Smooth muscle cell (in vitro differentiated cells): ENCODE measurements at regions not wholly inside any gene's neighbourhood (a gene's known extent, or its start where the extent isn't known, plus 50 kb on each side); places are given as distances from the start of the nearest gene placed in this dataset.

Experiments used
- DNase-seq: peaks from one replicate; lab custom pipeline; 2025; ENCODE audit not compliant: unreplicated experiment; lab: John Stamatoyannopoulos, UW
- H2AFZ ChIP-seq: fragments of 200-600 bp; sonication (generic); 2 replicates; pipeline ENCODE4 v1.6.0; 2016; ENCODE audit warnings: antibody characterized with exemption, low read depth, mild to moderate bottlenecking
- H3F3A ChIP-seq: fragments of 200-600 bp; sonication (generic); 2 replicates; pipeline ENCODE4 v1.6.0; 2017; ENCODE audit warnings: antibody characterized with exemption, low read depth
- H3K27ac ChIP-seq: fragments of 200-600 bp; sonication (generic); 2 replicates; pipeline ENCODE4 v1.5.1; 2016; ENCODE audit warnings: low read depth, mild to moderate bottlenecking
- H3K27me3 ChIP-seq: fragments of 200-600 bp; sonication (generic); 2 replicates; pipeline ENCODE4 v1.6.1; 2016; ENCODE audit warnings: low read depth, mild to moderate bottlenecking
- H3K36me3 ChIP-seq: fragments of 200-600 bp; sonication (generic); 2 replicates; pipeline ENCODE4 v1.5.1; 2016; ENCODE audit warnings: low read depth
- H3K4me1 ChIP-seq: fragments of 200-600 bp; sonication (generic); 2 replicates; pipeline ENCODE4 v1.5.1; 2016; ENCODE audit warnings: low read depth
- H3K4me2 ChIP-seq: fragments of 200-600 bp; sonication (generic); 2 replicates; pipeline ENCODE4 v1.6.0; 2016; ENCODE audit warnings: mild to moderate bottlenecking
- H3K4me3 ChIP-seq: fragments of 200-600 bp; sonication (generic); 2 replicates; pipeline ENCODE4 v1.5.1; 2016; ENCODE audit warnings: mild to moderate bottlenecking
- H3K79me2 ChIP-seq: fragments of 200-600 bp; sonication (generic); 2 replicates; pipeline ENCODE4 v1.6.0; 2016; ENCODE audit warnings: low read depth, mild to moderate bottlenecking
- H3K9ac ChIP-seq: fragments of 200-600 bp; sonication (generic); 2 replicates; pipeline ENCODE4 v1.6.0; 2016; ENCODE audit warnings: low read depth
- H3K9me3 ChIP-seq: fragments of 200-600 bp; sonication (generic); replicated peaks from 2 replicates; pipeline ENCODE4 v1.5.1; 2016; ENCODE audit warnings: low read depth
- H4K20me1 ChIP-seq: fragments of 200-600 bp; sonication (generic); 2 replicates; pipeline ENCODE4 v1.6.0; 2016; ENCODE audit warnings: low read depth
- CTCF ChIP-seq: fragments of 200-600 bp; sonication (generic); IDR thresholded peaks from 2 replicates; pipeline ENCODE4 v1.5.1; 2017; ENCODE audit warnings: borderline replicate concordance, mild to moderate bottlenecking, antibody characterized with exemption; ENCODE audit not compliant: insufficient read depth, poor library complexity, severe bottlenecking
- WGBS: methylation state at CpG from one replicate; pipeline ENCODE4 v1.1.7; 2016; ENCODE audit warnings: low lambda C conversion rate; 5-methylcytosine and 5-hydroxymethylcytosine counted together

- 90% methylated on average over 3 of the region's 3 CpGs for WGBS
- H3K9ac ChIP-seq, result no peak overlapping the region
- TF ChIP-seq CTCF, result no peak
- no peak overlapping the region for H3K4me3 ChIP-seq
- H3K4me1 ChIP-seq, result no peaks in the 10 kb centered on the region
- H3K9me3 ChIP-seq, result no peaks in the 10 kb centered on the region
- no peaks in the 10 kb centered on the region for H3K27me3 ChIP-seq
- H4K20me1 ChIP-seq, result no peaks in the 10 kb centered on the region
- no peaks in the 10 kb centered on the region for H3K36me3 ChIP-seq
- H3K79me2 ChIP-seq, result no peaks in the 10 kb centered on the region
- H3K27ac ChIP-seq, result no peak overlapping the region
- no peak overlapping the region for H3K4me2 ChIP-seq
- no peaks in the 10 kb centered on the region for H3F3A ChIP-seq
- DNase-seq, result no peak
- H2AFZ ChIP-seq, result no peak overlapping the region
Observed at GRCh38 chr5:68641211-68641610, 425.7 kb downstream of the PIK3R1 start.

DNA sequence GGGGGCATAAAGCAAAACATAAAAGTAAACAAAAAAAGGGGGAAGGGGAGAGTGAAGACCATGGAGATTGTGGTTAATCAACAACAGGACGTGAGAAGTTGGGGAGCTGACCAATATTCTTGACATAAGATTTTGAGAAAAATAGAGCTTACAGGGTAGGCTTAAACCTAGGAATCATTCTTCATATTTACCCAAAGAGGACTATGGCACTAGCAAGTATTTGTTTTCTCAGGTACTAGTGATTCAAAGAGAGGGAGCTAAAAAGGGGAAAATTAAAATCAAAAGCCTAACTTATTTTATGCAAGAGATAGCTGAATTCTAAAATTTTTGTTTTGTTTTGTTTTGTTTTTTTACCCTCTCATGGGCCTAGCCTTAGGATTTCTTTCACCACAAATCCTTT lies 427.5 kb downstream of the PIK3R1 start:
- no peak for DNase-seq
- Histone ChIP-seq H2AFZ (no peak overlapping the region), H3K4me2 (no peak overlapping the region), H3K79me2 (no peaks in the 10 kb centered on the region), H3K27ac (no peak overlapping the region), H3K9ac (no peak overlapping the region), H3K27me3 (no peaks in the 10 kb centered on the region), H3K9me3 (no peaks in the 10 kb centered on the region), H3K4me1 (no peaks in the 10 kb centered on the region), H3K4me3 (no peak overlapping the region), H3K36me3 (no peaks in the 10 kb centered on the region), H3F3A (no peaks in the 10 kb centered on the region), H4K20me1 (no peaks in the 10 kb centered on the region)
- no peak for TF ChIP-seq CTCF
- WGBS, result 0% methylated on average over 1 of the region's 1 CpG

GRCh38 chr5:68644971-68645370 lies 429.4 kb downstream of the PIK3R1 start:
- Histone ChIP-seq H3K4me1 (no peaks in the 10 kb centered on the region), H3K4me2 (no peak overlapping the region), H3F3A (no peaks in the 10 kb centered on the region), H3K9me3 (no peaks in the 10 kb centered on the region), H4K20me1 (no peaks in the 10 kb centered on the region), H3K9ac (no peak overlapping the region), H2AFZ (no peak overlapping the region), H3K36me3 (no peaks in the 10 kb centered on the region), H3K79me2 (no peaks in the 10 kb centered on the region), H3K27me3 (no peaks in the 10 kb centered on the region), H3K4me3 (no peak overlapping the region), H3K27ac (no peak overlapping the region)
- WGBS, result 73% methylated on average over 3 of the region's 3 CpGs
- TF ChIP-seq CTCF, result no peak
- no peak for DNase-seq

GRCh38 chr5:68646144-68646543 lies 430.6 kb downstream of the PIK3R1 start:
- no peaks in the 10 kb centered on the region for H3F3A ChIP-seq
- no peak overlapping the region for H3K27ac ChIP-seq
- H4K20me1 ChIP-seq, result no peaks in the 10 kb centered on the region
- no peaks in the 10 kb centered on the region for H3K9me3 ChIP-seq
- no peaks in the 10 kb centered on the region for H3K79me2 ChIP-seq
- no peaks in the 10 kb centered on the region for H3K36me3 ChIP-seq
- H3K9ac ChIP-seq, result no peak overlapping the region
- no peak for TF ChIP-seq CTCF
- no peak for DNase-seq
- no peak overlapping the region for H3K4me3 ChIP-seq
- no peak overlapping the region for H3K4me2 ChIP-seq
- H2AFZ ChIP-seq, result no peak overlapping the region
- 100% methylated on average over 1 of the region's 1 CpG for WGBS
- no peaks in the 10 kb centered on the region for H3K4me1 ChIP-seq
- H3K27me3 ChIP-seq, result no peaks in the 10 kb centered on the region
